Neuronal stem cell (in vitro differentiated cells): ENCODE measurements at regions not wholly inside any gene's neighbourhood (a gene's known extent, or its start where the extent isn't known, plus 50 kb on each side); places are given as distances from the start of the nearest gene placed in this dataset.

Source experiments
- DNase-seq: peaks from one replicate; pipeline ENCODE4 v3.0.0-alpha.2; 2013; ENCODE audit warnings: low spot score
- H2AFZ ChIP-seq: one replicate; pipeline ENCODE4 v1.6.1; 2013; ENCODE audit warnings: mild to moderate bottlenecking, low read length, inconsistent platforms
- H2AK5ac ChIP-seq: 2 replicates; pipeline ENCODE4 v1.6.1; 2013; ENCODE audit warnings: low read depth, mild to moderate bottlenecking, inconsistent platforms, low read length, moderate library complexity, mixed read lengths
- H2BK120ac ChIP-seq: 2 replicates; pipeline ENCODE4 v1.6.1; 2013; ENCODE audit warnings: low read depth, mild to moderate bottlenecking, inconsistent platforms, low read length, moderate library complexity, mixed read lengths
- H2BK12ac ChIP-seq: one replicate; pipeline ENCODE4 v1.6.1; 2013; ENCODE audit warnings: low read length, inconsistent platforms
- H2BK15ac ChIP-seq: 2 replicates; pipeline ENCODE4 v1.6.1; 2013; ENCODE audit warnings: mild to moderate bottlenecking, low read length, inconsistent platforms, mixed read lengths
- H2BK5ac ChIP-seq: one replicate; pipeline ENCODE4 v1.6.1; 2013; ENCODE audit warnings: inconsistent platforms, mild to moderate bottlenecking, low read length, moderate library complexity
- H3K14ac ChIP-seq: one replicate; pipeline ENCODE4 v1.6.1; 2013; ENCODE audit warnings: low read length, inconsistent platforms
- H3K18ac ChIP-seq: 2 replicates; pipeline ENCODE4 v1.6.1; 2013; ENCODE audit warnings: low read length, inconsistent platforms
- H3K23ac ChIP-seq: 2 replicates; pipeline ENCODE4 v1.6.1; 2013; ENCODE audit warnings: low read depth, mild to moderate bottlenecking, mixed read lengths, low read length, inconsistent platforms; ENCODE audit not compliant: poor library complexity
- H3K27ac ChIP-seq: replicated peaks from 3 replicates; pipeline ENCODE4 v1.5.1; 2013; ENCODE audit warnings: low read length, inconsistent platforms
- H3K27me3 ChIP-seq, 3 experiments: 2 replicates each; pipeline ENCODE4 v1.6.1; 2013; ENCODE audit warnings: low read length in 3 of 3, mild to moderate bottlenecking in 2 of 3, inconsistent platforms in 1 of 3, low read depth in 1 of 3, mixed read lengths in 1 of 3, moderate library complexity in 1 of 3; ENCODE audit not compliant: control insufficient read depth in 3 of 3, insufficient read depth in 3 of 3
- H3K36me3 ChIP-seq, 2 donors: replicated peaks in 1 of 2; 2 replicates each; pipeline ENCODE4 v1.6.1; 2013; ENCODE audit warnings: low read length in 2 of 2; ENCODE audit not compliant: control insufficient read depth in 2 of 2, insufficient read depth in 2 of 2
- H3K4ac ChIP-seq: 2 replicates; pipeline ENCODE4 v1.6.1; 2013; ENCODE audit warnings: inconsistent platforms, mild to moderate bottlenecking, low read length, moderate library complexity
- H3K4me1 ChIP-seq, 2 donors: 1 replicate in 1 of 2; 2 replicates in 1 of 2; pipeline ENCODE4 v1.6.1; 2013; ENCODE audit warnings: low read length in 2 of 2, low read depth in 1 of 2; ENCODE audit not compliant: control insufficient read depth in 2 of 2, insufficient read depth in 1 of 2
- H3K4me2 ChIP-seq: one replicate; pipeline ENCODE4 v1.6.1; 2013; ENCODE audit warnings: mild to moderate bottlenecking, low read length, inconsistent platforms; ENCODE audit not compliant: insufficient read depth, poor library complexity, severe bottlenecking
- H3K4me3 ChIP-seq, 2 donors: 2 replicates each; pipeline ENCODE4 v1.5.1; 2013; ENCODE audit warnings: low read length in 2 of 2, mild to moderate bottlenecking in 2 of 2, inconsistent platforms in 1 of 2, moderate library complexity in 1 of 2
- H3K79me1 ChIP-seq: one replicate; pipeline ENCODE4 v1.6.1; 2013; ENCODE audit warnings: low read depth, mild to moderate bottlenecking, inconsistent platforms, low read length, moderate library complexity
- H3K9ac ChIP-seq: one replicate; pipeline ENCODE4 v1.6.1; 2013; ENCODE audit warnings: mild to moderate bottlenecking, low read depth, low read length, inconsistent platforms; ENCODE audit not compliant: poor library complexity
- H3K9me3 ChIP-seq, 2 donors: replicated peaks in 1 of 2; 2 replicates each; pipeline versions ENCODE3 to v1.6.1; 2013; ENCODE audit warnings: low read length in 2 of 2, mild to moderate bottlenecking in 2 of 2, inconsistent platforms in 1 of 2, low read depth in 1 of 2, mixed read lengths in 1 of 2, moderate library complexity in 1 of 2; ENCODE audit not compliant: control insufficient read depth in 2 of 2, insufficient read depth in 1 of 2
- H4K8ac ChIP-seq: one replicate; pipeline ENCODE4 v1.6.1; 2013; ENCODE audit warnings: low read depth, mild to moderate bottlenecking, inconsistent platforms, low read length, moderate library complexity
- H4K91ac ChIP-seq: one replicate; pipeline ENCODE4 v1.6.1; 2013; ENCODE audit warnings: low read length, low read depth, mild to moderate bottlenecking, inconsistent platforms; ENCODE audit not compliant: poor library complexity
- WGBS, 2 donors: extraction: QIAGEN DNeasy Blood & Tissue Kit; methylation state at CpG; one replicate each; pipeline ENCODE4 v1.1.7; 2013; ENCODE audit warnings: missing lambda C conversion rate in 2 of 2, mixed read lengths in 1 of 2; ENCODE audit not compliant: insufficient read length in 2 of 2, insufficient replicate concordance in 1 of 2; ENCODE audit errors: extremely low coverage in 2 of 2; 5-methylcytosine and 5-hydroxymethylcytosine counted together

GRCh38 chr3:152891678-152892077, 56.7 kb downstream of the P2RY1 start:
- no peak overlapping the region for H3K23ac ChIP-seq
- no peak overlapping the region for H3K18ac ChIP-seq
- no peak overlapping the region for H2AFZ ChIP-seq
- H3K9ac ChIP-seq, result no peak overlapping the region
- H2AK5ac ChIP-seq, result no peak overlapping the region
- H3K4me3 ChIP-seq, result no peak overlapping the region
- no peak overlapping the region for H3K27ac ChIP-seq
- H2BK120ac ChIP-seq, result no peak overlapping the region
- H3K79me1 ChIP-seq, result no peaks in the 10 kb centered on the region
- no peaks in the 10 kb centered on the region for H3K36me3 ChIP-seq
- no peaks in the 10 kb centered on the region for H3K4me1 ChIP-seq
- no peak overlapping the region for H4K91ac ChIP-seq
- H4K8ac ChIP-seq, result no peak overlapping the region
- no peak overlapping the region for H2BK15ac ChIP-seq
- WGBS, 2 donors, result no CpG with 5 or more reads among the region's 1 CpG
- no peak overlapping the region for H3K4me2 ChIP-seq
- DNase-seq, result no peak
- H3K4ac ChIP-seq, result no peak overlapping the region
- no peak overlapping the region for H2BK5ac ChIP-seq
- H3K27me3 ChIP-seq, result no peaks in the 10 kb centered on the region
- no peak overlapping the region for H2BK12ac ChIP-seq
- no peak overlapping the region for H3K14ac ChIP-seq
- H3K9me3 ChIP-seq, result no peaks in the 10 kb centered on the region

- Histone ChIP-seq H2AFZ (no peak overlapping the region), H3K36me3 (no peaks in the 10 kb centered on the region), H2BK120ac (no peak overlapping the region), H3K79me1 (no peaks in the 10 kb centered on the region), H3K27me3 (no peaks in the 10 kb centered on the region), H3K14ac (no peak overlapping the region), H2BK12ac (no peak overlapping the region), H2AK5ac (no peak overlapping the region), H4K91ac (no peak overlapping the region), H3K4ac (no peak overlapping the region), H3K4me2 (no peak overlapping the region), H3K4me1 (no peaks in the 10 kb centered on the region), H3K23ac (no peak overlapping the region), H2BK5ac (no peak overlapping the region), H3K27ac (no peak overlapping the region), H3K4me3 (no peak overlapping the region), H3K18ac (no peak overlapping the region), H2BK15ac (no peak overlapping the region), H4K8ac (no peak overlapping the region), H3K9ac (no peak overlapping the region), H3K9me3 (no peaks in the 10 kb centered on the region)
- DNase-seq, result no peak
Measured at GRCh38 chr3:152892446-152892845, 57.5 kb downstream of the P2RY1 start.

- Histone ChIP-seq H3K4ac (no peak overlapping the region), H3K18ac (no peak overlapping the region), H2BK5ac (no peak overlapping the region), H3K27ac (no peak overlapping the region), H3K9me3 (no peaks in the 10 kb centered on the region), H2AFZ (no peak overlapping the region), H3K9ac (no peak overlapping the region), H4K91ac (no peak overlapping the region), H3K23ac (no peak overlapping the region), H2BK12ac (no peak overlapping the region), H3K4me3 (no peak overlapping the region), H3K79me1 (no peaks in the 10 kb centered on the region), H2AK5ac (no peak overlapping the region), H2BK120ac (no peak overlapping the region), H3K4me2 (no peak overlapping the region), H2BK15ac (no peak overlapping the region), H3K27me3 (no peaks in the 10 kb centered on the region), H4K8ac (no peak overlapping the region), H3K14ac (no peak overlapping the region), H3K36me3 (no peaks in the 10 kb centered on the region), H3K4me1 (no peaks in the 10 kb centered on the region)
- no CpG with 5 or more reads among the region's 3 CpGs for WGBS, 2 donors
- DNase-seq, result no peak
Measured at GRCh38 chr3:152893647-152894046, 58.7 kb downstream of the P2RY1 start.

- WGBS, 2 donors, result no CpG with 5 or more reads among the region's 2 CpGs
- Histone ChIP-seq H3K27me3 (no peaks in the 10 kb centered on the region), H3K4ac (no peak overlapping the region), H2AK5ac (no peak overlapping the region), H2BK120ac (no peak overlapping the region), H3K4me3 (no peak overlapping the region), H3K18ac (no peak overlapping the region), H4K8ac (no peak overlapping the region), H3K9me3 (no peaks in the 10 kb centered on the region), H2BK12ac (no peak overlapping the region), H2BK15ac (no peak overlapping the region), H3K14ac (no peak overlapping the region), H3K79me1 (no peaks in the 10 kb centered on the region), H3K4me2 (no peak overlapping the region), H3K9ac (no peak overlapping the region), H4K91ac (no peak overlapping the region), H3K4me1 (no peaks in the 10 kb centered on the region), H3K27ac (no peak overlapping the region), H3K23ac (no peak overlapping the region), H3K36me3 (no peaks in the 10 kb centered on the region), H2AFZ (no peak overlapping the region), H2BK5ac (no peak overlapping the region)
- no peak for DNase-seq
Measured at GRCh38 chr3:152899306-152899705, 64.4 kb downstream of the P2RY1 start.
